ENCODE measurements at regions not wholly inside any gene's neighbourhood (a gene's known extent, or its start where the extent isn't known, plus 50 kb on each side); places are given as distances from the start of the nearest gene placed in this dataset.

GRCh38 chr9:75235632-75236031 lies 147.3 kb downstream of the OSTF1 start:
- Histone ChIP-seq H3K27me3 (ENCODE audit: insufficient read depth) (no peaks in the 10 kb centered on the region), H3K36me3 (replicated peaks in 1 of 2; ENCODE audit: control insufficient read depth in 1 of 2, insufficient read depth in 2 of 2, low read length in 1 of 2) (no peaks in the 10 kb centered on the region), H3K9me2 (no peaks in the 10 kb centered on the region), H3K9ac (no peak overlapping the region), H3K27ac (ENCODE audit: low read depth in 2 of 2, low read length in 1 of 2) (no peak overlapping the region), H3K4me3 (ENCODE audit: low read depth in 2 of 2, low read length in 1 of 2) (no peak overlapping the region), H3K9me3 (no peaks in the 10 kb centered on the region), H4K20me1 (ENCODE audit: insufficient read depth) (no peaks in the 10 kb centered on the region), H2AFZ (ENCODE audit: low read depth) (no peak overlapping the region), H3K4me1 (ENCODE audit: control insufficient read depth in 1 of 2, insufficient read depth in 2 of 2, low read depth in 1 of 2, low read length in 1 of 2) (no peaks in the 10 kb centered on the region), H3K4me2 (no peak overlapping the region), H3F3A (replicated peaks; ENCODE audit: insufficient read depth) (no peaks in the 10 kb centered on the region), H3K79me2 (ENCODE audit: insufficient read depth) (no peaks in the 10 kb centered on the region)
- no peak for DNase-seq
- WGBS (ENCODE audit: low lambda C conversion rate) = 17% methylated on average over 2 of the region's 2 CpGs
- CTCF ChIA-PET = interaction anchor here (1.3 kb wide), 1 partner anchor 34 kb away, joined by 8 read pairs; no protein-coding TSS in a partner anchor
- no peak for TF ChIP-seq TCF12 (IDR thresholded peaks at IDR 0.05)
- TF ChIP-seq TAF1 (IDR thresholded peaks at IDR 0.05; ENCODE audit: borderline replicate concordance, low read depth, low read length) = no peak
- no peak for TF ChIP-seq USF1 (IDR thresholded peaks at IDR 0.05; ENCODE audit: borderline replicate concordance, low read depth)
- TF ChIP-seq MAX (IDR thresholded peaks at IDR 0.05; ENCODE audit: low read depth) = no peak
- no peak for TF ChIP-seq JUND (IDR thresholded peaks at IDR 0.05)
- no peak for TF ChIP-seq CTCF (IDR thresholded peaks at IDR 0.05)
- TF ChIP-seq PBX3 (IDR thresholded peaks at IDR 0.05) = no peak
- TF ChIP-seq YY1 (IDR thresholded peaks at IDR 0.05; ENCODE audit: low read depth) = no peak
- no peak for TF ChIP-seq IRF3 (IDR thresholded peaks at IDR 0.05; ENCODE audit: low read depth, low read length)
- TF ChIP-seq POLR2AphosphoS5 (IDR thresholded peaks at IDR 0.05; ENCODE audit: low read depth, low read length) = no peak
- no peak for TF ChIP-seq EZH2phosphoT487 (IDR thresholded peaks at IDR 0.05; ENCODE audit: borderline replicate concordance, low read depth)
- no peak for TF ChIP-seq CHD2 (IDR thresholded peaks at IDR 0.05; ENCODE audit: low read length, partially characterized antibody)
- TF ChIP-seq EP300 (IDR thresholded peaks at IDR 0.05; ENCODE audit: borderline replicate concordance in 1 of 2, low read depth in 1 of 2, low read length in 1 of 2) = no peak
- TF ChIP-seq RAD21 (IDR thresholded peaks at IDR 0.05; ENCODE audit: low read length) = no peak
- TF ChIP-seq MEF2A (IDR thresholded peaks at IDR 0.05; ENCODE audit: borderline replicate concordance, low read depth) = no peak
- TF ChIP-seq RXRA (IDR thresholded peaks at IDR 0.05; ENCODE audit: borderline replicate concordance, low read depth) = no peak
- TF ChIP-seq NFIC (IDR thresholded peaks at IDR 0.05; ENCODE audit: borderline replicate concordance) = no peak
- TF ChIP-seq ZBTB33 (IDR thresholded peaks at IDR 0.05; ENCODE audit: borderline replicate concordance, low read depth) = no peak
- POLR2A ChIA-PET = no interaction called here
